Activated CD8-positive, alpha-beta T cell treated with anti-CD3 and anti-CD28 coated beads for 36 hours (primary cell): ENCODE measurements at regions not wholly inside any gene's neighbourhood (a gene's known extent, or its start where the extent isn't known, plus 50 kb on each side); places are given as distances from the start of the nearest gene placed in this dataset.

Experiments used
- ATAC-seq: fragments of 200-7000 bp; cut with Tn5 transposase; one replicate; pipeline ENCODE4 v1.10.0; 2021; ENCODE audit warnings: mild to moderate bottlenecking, moderate library complexity
- CTCF ChIA-PET: fragments of 350-600 bp; sonication (Branson Sonifier 250); formaldehyde crosslinking; loops from one replicate; lab custom pipeline; 2021; ENCODE audit warnings: antibody characterized with exemption; lab: Charles Lee
- POLR2A ChIA-PET: fragments of 350-600 bp; sonication (Branson Sonifier 250); formaldehyde crosslinking; loops from one replicate; lab custom pipeline; 2021; ENCODE audit warnings: antibody characterized with exemption; lab: Charles Lee
- DNase-seq: peaks from one replicate; pipeline ENCODE4 v3.0.0-alpha.2; 2020
- H3K27ac Mint-ChIP-seq: one replicate; pipeline ENCODE4 v1.8.0; 2021; ENCODE audit warnings: mild to moderate bottlenecking, mixed read lengths
- H3K27me3 Mint-ChIP-seq: one replicate; pipeline ENCODE4 v1.8.0; 2021; ENCODE audit warnings: mixed read lengths
- H3K36me3 Mint-ChIP-seq: one replicate; pipeline ENCODE4 v1.8.0; 2021; ENCODE audit warnings: low read depth, mixed read lengths
- H3K4me1 Mint-ChIP-seq: one replicate; pipeline ENCODE4 v1.8.0; 2021; ENCODE audit warnings: low read depth, mixed read lengths
- H3K4me3 Mint-ChIP-seq: one replicate; pipeline ENCODE4 v1.8.0; 2021; ENCODE audit warnings: mild to moderate bottlenecking, moderate library complexity, mixed read lengths
- H3K9me3 Mint-ChIP-seq: one replicate; pipeline ENCODE4 v1.8.0; 2021; ENCODE audit warnings: mixed read lengths
- CTCF ChIP-seq: fragments of 200-600 bp; IDR thresholded peaks from one replicate; pipeline ENCODE4 v1.8.0; 2022; ENCODE audit warnings: antibody characterized with exemption, mild to moderate bottlenecking
- intact Hi-C: fragments of 100-400 bp; cut with micrococcal nuclease; formaldehyde crosslinking; loops from one replicate; pipeline ENCODE4 v1.10.0; 2022

- Mint-ChIP-seq H3K27ac (no peak overlapping the region), H3K4me3 (no peak overlapping the region), H3K36me3 (no peaks in the 10 kb centered on the region), H3K4me1 (no peaks in the 10 kb centered on the region), H3K27me3 (no peaks in the 10 kb centered on the region), H3K9me3 (peaks cover 9% of the 10 kb centered on the region)
- TF ChIP-seq CTCF = no peak
- DNase-seq (no peak), ATAC-seq (no peak)
- ChIA-PET CTCF (no interaction called here), POLR2A (no interaction called here)
- intact Hi-C loops = no loop called here
These were observed 575.7 kb upstream of the ZNF717 start for GRCh38 chr3:76361010-76361409.

- TF ChIP-seq CTCF = no peak
- no peak for DNase-seq
- no peak for ATAC-seq
- Mint-ChIP-seq H3K27me3 (no peaks in the 10 kb centered on the region), H3K4me1 (no peaks in the 10 kb centered on the region), H3K4me3 (no peak overlapping the region), H3K9me3 (peaks cover 7% of the 10 kb centered on the region), H3K36me3 (no peaks in the 10 kb centered on the region), H3K27ac (no peak overlapping the region)
- intact Hi-C loops = no loop called here
- ChIA-PET POLR2A (no interaction called here), CTCF (no interaction called here)
These were observed 577.3 kb upstream of the ZNF717 start for GRCh38 chr3:76362643-76363042.

GRCh38 chr3:76365275-76365674, 579.9 kb upstream of the ZNF717 start:
- DNase-seq (no peak), ATAC-seq (no peak)
- Mint-ChIP-seq H3K4me1 (no peaks in the 10 kb centered on the region), H3K27ac (no peak overlapping the region), H3K9me3 (peaks cover 7% of the 10 kb centered on the region), H3K4me3 (no peak overlapping the region), H3K27me3 (no peaks in the 10 kb centered on the region), H3K36me3 (no peaks in the 10 kb centered on the region)
- ChIA-PET CTCF (no interaction called here), POLR2A (no interaction called here)
- intact Hi-C loops = no loop called here
- no peak for TF ChIP-seq CTCF

GRCh38 chr3:76367281-76367680, 581.9 kb upstream of the ZNF717 start:
- no peaks in the 10 kb centered on the region for H3K36me3 Mint-ChIP-seq

GRCh38 chr3:76369170-76369569, 583.8 kb upstream of the ZNF717 start:
- CTCF ChIA-PET = interaction anchor here (0.7 kb wide), 1 partner anchor 11 kb away, joined by 3 read pairs; no protein-coding TSS in a partner anchor
- no peak overlapping the region for H3K4me3 Mint-ChIP-seq
- H3K4me1 Mint-ChIP-seq = no peaks in the 10 kb centered on the region
- no peaks in the 10 kb centered on the region for H3K27me3 Mint-ChIP-seq
- H3K9me3 Mint-ChIP-seq = peaks cover 13% of the 10 kb centered on the region
- no peaks in the 10 kb centered on the region for H3K36me3 Mint-ChIP-seq
- POLR2A ChIA-PET = no interaction called here
- intact Hi-C loops = no loop called here
- ATAC-seq = no peak
- no peak for DNase-seq
- no peak for TF ChIP-seq CTCF
- H3K27ac Mint-ChIP-seq = no peak overlapping the region

More at GRCh38 chr3:76367281-76367680, 581.9 kb upstream of the ZNF717 start:
- CTCF ChIA-PET = no interaction called here
- no peaks in the 10 kb centered on the region for H3K4me1 Mint-ChIP-seq
- H3K27ac Mint-ChIP-seq = no peak overlapping the region
- peaks cover 10% of the 10 kb centered on the region for H3K9me3 Mint-ChIP-seq
- H3K4me3 Mint-ChIP-seq = no peak overlapping the region
- no peak for TF ChIP-seq CTCF
- DNase-seq (no peak), ATAC-seq (no peak)
- POLR2A ChIA-PET = no interaction called here
- intact Hi-C loops = no loop called here
- H3K27me3 Mint-ChIP-seq = no peaks in the 10 kb centered on the region
